ENCODE measurements at regions not wholly inside any gene's neighbourhood (a gene's known extent, or its start where the extent isn't known, plus 50 kb on each side); places are given as distances from the start of the nearest gene placed in this dataset.

- TF ChIP-seq, protein P1, sequence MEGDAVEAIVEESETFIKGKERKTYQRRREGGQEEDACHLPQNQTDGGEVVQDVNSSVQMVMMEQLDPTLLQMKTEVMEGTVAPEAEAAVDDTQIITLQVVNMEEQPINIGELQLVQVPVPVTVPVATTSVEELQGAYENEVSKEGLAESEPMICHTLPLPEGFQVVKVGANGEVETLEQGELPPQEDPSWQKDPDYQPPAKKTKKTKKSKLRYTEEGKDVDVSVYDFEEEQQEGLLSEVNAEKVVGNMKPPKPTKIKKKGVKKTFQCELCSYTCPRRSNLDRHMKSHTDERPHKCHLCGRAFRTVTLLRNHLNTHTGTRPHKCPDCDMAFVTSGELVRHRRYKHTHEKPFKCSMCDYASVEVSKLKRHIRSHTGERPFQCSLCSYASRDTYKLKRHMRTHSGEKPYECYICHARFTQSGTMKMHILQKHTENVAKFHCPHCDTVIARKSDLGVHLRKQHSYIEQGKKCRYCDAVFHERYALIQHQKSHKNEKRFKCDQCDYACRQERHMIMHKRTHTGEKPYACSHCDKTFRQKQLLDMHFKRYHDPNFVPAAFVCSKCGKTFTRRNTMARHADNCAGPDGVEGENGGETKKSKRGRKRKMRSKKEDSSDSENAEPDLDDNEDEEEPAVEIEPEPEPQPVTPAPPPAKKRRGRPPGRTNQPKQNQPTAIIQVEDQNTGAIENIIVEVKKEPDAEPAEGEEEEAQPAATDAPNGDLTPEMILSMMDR (IDR thresholded peaks at IDR 0.05; ENCODE audit: borderline replicate concordance, extremely low read depth, low read length, poor library complexity, severe bottlenecking), result no peak
- no peak for TF ChIP-seq EZH2 (IDR thresholded peaks at IDR 0.05; ENCODE audit: borderline replicate concordance, low read depth, low read length, severe bottlenecking)
These were observed 88.8 kb upstream of the GALNT18 start for GRCh38 chr11:11710556-11710955.

All from DND-41 (cell line).